HG03439 (cell line): ENCODE measurements at regions not wholly inside any gene's neighbourhood (a gene's known extent, or its start where the extent isn't known, plus 50 kb on each side); places are given as distances from the start of the nearest gene placed in this dataset.
"Not testable (repeated sequence)": the region's sequence is repeated elsewhere in the genome, so short reads cannot be mapped to it uniquely, and the experiment has no call there.

ENCODE experiments used
- ATAC-seq: cut with Tn5 transposase; IDR thresholded peaks from one replicate; pipeline ENCODE4 v1.9.1; 2021; ENCODE audit warnings: mild to moderate bottlenecking, moderate library complexity; ENCODE audit not compliant: unreplicated experiment

GRCh38 chr15:22134941-22135566 lies 54.7 kb downstream of the OR4M2 start:
- not testable (repeated sequence) for ATAC-seq

DNA sequence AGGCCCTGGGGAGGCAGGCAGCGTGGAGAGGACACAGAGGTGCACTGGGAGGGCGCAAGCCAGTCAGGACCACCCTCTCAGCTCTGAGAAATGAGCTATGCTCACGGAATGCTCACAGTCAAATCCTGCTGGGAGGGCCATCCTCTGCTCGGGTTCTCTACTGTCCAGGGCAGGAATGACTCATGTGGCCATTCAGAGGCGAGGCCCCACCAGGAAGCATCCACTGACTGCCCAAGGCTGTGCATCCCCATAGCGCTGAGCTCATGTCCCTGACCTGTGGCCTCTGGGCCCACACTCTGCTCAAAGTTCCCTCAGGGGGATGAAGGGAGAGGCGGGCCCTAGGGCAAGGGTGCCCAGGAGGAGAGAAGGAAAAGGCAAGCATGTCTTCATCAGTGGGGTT lies 57.2 kb downstream of the OR4M2 start:
- not testable (repeated sequence) for ATAC-seq

DNA sequence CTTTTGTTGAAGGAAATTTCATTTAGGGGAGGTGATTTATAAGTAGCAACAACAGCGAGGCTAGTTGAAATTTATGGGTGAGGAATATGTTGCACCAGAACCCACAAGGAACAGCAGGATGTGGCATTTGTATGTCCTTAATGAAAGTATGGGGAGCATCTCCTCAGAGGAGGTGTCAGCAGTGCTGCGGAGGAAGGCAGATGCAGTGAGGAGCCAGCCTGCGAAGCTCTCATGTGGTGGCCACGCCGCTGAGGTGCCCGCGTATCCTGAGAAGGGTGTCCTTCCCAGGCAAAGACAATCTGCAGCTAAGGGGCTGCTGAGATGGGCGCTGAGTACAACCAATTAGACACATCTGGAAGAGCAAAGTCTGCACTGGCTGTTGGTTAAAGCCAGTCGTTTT lies 60.8 kb downstream of the OR4M2 start:
- not testable (repeated sequence) for ATAC-seq

DNA sequence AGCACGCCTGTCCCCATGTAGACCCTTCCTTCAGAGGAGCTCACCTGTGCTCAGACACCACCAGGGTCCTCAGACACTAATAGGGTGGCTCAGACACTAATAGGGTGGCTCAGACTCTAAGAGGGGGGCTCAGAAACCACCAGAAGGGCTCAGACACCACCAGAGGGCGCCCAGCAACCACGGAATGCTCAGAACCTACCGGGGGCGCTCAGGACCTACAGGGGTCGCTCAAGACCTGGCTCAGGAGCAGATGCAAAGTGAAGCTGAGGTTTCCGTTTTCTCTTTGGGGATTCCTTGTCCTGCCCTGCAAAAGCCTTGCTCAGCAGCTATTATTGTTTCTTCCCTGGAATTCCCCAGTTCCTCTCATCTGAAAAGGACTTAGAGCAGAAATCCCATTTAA lies 67.8 kb downstream of the OR4M2 start:
- peak; percentile 98 for ATAC-seq

GRCh38 chr15:22158243-22158642 lies 77.9 kb downstream of the OR4M2 start:
- ATAC-seq: not testable (repeated sequence)

DNA sequence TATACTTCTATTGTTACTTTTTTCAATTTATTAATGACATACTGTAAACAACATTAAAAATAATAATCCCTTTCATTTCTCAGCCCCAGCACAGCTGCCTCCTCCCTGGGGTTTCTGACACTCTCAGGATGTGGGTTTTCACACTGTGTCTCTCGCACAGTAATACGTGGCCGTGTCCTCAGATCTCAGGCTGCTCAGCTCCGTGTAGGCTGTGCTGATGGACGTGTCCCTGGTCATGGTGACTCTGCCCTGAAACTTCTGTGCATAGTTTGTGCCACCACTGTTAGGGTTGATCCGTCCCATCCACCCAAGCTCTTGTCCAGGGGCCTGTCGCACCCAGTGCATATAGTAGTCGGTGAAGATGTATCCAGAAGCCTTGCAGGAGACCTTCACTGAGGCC lies 80.0 kb downstream of the OR4M2 start:
- peak; percentile 34 for ATAC-seq

DNA sequence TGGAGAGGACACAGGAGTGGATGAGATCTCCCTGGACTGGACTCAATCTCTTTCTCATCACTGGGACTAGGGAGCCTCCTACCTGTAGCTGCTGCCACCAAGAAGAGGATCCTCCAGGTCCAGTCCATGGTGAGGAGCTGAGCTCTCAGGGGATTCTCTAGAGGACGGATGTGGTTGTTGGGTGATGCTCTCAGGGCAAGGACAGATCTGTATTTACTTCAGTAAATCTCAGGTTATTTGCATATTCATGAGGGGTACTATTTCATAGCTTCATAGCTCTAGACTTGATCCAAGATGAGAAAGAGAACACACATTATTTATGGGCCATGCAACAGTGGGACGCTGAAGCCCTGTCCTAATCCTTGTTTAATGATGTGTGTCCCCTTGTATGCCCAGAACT lies 80.4 kb downstream of the OR4M2 start:
- peak; percentile 72 for ATAC-seq

DNA sequence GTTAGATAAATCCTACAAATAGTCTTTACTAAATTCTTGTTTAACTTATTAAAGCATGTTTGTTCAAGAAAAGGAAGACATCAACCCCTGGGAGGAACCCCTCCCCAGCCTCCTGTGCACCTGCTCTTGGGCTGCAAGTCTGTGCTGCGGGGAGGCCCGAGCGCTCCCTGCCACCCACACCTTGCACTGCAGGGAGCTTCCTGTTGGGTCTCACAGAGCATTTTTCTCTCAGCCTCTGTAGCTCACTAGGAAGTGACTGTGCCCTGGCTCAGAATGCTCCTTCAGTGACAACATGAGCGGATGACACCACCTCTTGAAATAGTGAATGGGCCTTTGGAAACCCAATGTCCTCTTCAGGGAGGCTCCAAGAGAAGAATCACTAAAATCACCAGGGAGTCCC lies 81.1 kb downstream of the OR4M2 start:
- ATAC-seq: peak; percentile 81

DNA sequence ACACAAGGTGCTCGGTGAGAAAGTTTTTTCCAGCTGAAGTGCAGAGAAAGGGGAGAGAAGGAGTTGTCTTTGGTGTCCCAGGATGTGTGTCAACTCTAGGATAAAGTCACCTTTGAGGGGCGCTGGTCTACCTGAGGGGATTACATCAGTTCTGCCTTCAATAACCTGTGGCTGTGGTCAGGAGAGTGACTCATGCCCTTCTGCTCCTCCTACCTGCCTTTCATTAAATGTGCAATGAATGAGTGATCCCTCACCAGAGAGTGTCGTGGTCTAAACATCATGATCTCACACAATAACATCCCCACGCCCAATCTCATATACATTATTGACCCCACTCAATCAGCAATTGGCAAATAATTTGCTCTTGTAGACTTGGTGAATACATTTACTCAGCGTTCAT lies 83.4 kb downstream of the OR4M2 start:
- ATAC-seq: not testable (repeated sequence)

DNA sequence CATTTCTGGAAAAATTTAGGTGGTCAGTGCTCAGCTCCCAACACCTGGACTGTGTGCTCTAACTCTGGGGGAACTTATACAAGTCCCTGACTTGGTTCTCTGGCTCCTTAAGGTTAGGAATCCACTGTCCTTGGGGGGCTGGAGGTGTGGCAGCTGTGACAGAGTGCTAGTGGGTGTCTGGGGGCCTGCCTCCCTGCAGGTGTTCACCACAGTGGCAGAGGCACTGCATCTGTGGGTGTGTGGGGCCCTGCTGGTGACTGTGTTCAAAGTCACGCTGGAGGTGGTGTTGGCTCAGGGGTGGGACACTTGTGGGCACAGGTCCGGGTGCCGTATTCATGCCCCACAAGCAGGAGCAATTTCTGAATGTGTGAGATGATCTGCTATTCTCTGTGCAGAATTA lies 87.2 kb downstream of the OR4M2 start:
- ATAC-seq: not testable (repeated sequence)

DNA sequence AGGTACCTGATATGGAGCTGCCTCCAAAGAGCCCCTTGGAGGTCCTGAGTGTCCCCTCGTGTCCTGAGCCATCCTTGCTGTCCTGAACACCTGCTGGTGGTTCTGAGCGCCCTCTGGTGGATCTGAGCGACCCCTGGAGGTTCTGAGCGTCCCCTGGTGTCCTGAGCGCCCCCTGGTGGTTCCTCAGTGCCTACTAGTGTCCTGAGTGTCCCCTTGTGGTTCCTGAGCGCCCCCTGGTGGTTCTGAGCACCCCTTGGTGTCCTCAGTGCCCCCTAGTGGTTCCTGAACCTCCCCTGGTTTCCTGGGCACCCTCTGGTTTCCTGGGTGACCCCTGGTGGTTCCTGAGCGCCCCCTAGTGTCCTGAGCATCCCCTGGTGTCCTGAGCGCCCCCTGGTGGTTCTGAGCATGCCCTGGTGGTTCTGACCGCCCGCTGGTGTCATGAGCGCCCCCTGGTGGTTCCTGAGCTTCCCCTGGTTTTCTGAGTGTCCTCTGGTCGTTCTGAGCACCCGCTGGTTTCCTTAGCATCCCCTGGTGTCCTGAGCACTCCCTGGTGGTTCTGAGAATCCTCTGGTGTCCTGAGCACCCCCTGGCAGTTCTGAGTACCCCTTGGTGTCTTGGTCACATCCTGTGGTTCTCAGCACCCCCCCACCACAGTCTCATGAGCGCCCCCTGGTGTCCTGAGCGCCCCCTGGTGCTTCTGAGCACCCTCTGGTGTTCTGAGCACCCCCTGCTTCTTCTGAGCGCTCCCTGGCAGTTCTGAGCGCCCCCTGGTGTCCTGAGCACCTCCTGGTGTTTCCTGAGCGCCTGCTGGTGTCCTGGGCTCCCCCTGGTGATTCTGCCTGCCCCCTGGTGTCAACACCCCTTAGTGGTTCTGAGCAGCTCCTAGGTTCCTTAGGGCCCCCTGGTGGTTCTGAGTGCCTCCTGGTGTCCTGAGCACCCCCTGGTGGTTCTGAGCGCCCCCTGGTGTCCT lies 93.0 kb downstream of the OR4M2 start:
- ATAC-seq: peak; percentile 84

- peak; percentile 60 for ATAC-seq
Observed at GRCh38 chr15:22174088-22174487, 93.8 kb downstream of the OR4M2 start.

DNA sequence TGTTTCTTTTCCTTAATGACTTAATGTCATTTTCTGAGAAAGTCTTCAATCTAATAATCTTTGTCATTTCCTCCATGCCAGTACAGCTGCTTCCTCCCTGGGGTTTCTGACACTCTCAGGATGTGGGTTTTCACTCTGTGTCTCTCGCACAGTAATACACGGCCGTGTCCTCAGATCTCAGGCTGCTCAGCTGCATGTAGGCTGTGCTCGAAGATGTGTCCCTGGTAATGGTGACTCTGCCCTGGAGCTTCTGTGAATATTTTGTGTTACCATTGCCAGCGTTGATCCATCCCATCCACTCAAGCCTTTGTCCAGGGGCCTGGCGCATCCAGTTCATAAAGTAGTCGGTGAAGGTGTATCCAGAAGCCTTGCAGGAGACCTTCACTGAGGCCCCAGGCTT lies 97.6 kb downstream of the OR4M2 start:
- not testable (repeated sequence) for ATAC-seq

DNA sequence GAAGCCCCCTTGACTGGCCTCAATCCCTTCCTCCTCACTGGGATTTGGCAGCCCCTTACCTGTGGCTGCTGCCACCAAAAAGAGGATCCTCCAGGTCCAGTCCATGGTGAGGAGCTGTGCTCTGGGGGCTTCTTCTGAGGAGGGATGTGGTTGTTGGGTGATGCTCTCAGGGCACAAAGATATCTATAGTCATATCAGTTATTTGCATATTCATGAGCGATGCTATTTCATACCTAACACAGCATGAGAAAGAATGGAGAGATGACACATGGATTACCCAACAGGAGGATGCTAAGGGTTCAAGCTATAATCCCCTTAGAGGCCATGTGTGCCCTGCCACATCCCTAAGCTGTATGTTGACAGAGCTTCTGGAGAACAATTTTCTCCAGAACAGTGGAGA lies 98.1 kb downstream of the OR4M2 start:
- ATAC-seq: not testable (repeated sequence)

DNA sequence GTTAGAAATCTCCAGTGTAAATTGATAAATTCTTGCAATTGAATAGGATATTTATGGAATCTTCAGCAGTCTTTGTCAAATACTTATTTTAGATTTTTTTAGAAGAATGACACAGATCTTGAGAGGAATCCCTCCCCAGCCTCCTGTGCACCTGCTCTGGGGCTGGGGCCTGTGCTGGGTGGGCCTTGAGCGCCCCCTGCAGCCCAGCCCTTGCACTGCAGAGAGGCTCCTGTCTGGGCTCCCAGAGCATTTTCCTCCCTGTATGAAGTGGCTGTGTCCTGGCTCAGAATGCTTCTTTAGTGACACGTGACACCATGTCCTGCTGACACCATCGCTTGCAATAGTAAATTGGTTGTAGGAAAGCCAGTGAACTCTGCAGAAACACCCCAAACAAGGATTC lies 98.7 kb downstream of the OR4M2 start:
- not testable (repeated sequence) for ATAC-seq

DNA sequence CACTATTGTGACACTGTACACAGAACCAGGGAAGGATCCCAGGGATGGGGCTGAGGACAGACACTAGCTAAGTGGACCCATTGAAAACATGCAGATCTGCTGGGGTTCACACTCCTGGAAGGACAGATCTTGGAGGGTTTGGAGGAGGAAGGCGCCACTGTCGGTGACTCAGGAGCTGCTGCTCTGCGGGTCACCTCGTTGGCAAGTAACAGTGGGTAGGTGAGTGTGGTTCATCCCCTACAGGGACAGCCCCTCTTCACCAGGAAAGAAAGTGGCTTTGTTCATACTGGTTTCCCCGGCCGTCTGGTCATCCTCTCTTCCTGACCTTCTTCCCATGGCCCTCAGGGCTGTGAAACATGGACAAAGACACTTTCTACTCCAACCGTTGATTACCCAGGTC lies 100.3 kb downstream of the OR4M2 start:
- not testable (repeated sequence) for ATAC-seq

DNA sequence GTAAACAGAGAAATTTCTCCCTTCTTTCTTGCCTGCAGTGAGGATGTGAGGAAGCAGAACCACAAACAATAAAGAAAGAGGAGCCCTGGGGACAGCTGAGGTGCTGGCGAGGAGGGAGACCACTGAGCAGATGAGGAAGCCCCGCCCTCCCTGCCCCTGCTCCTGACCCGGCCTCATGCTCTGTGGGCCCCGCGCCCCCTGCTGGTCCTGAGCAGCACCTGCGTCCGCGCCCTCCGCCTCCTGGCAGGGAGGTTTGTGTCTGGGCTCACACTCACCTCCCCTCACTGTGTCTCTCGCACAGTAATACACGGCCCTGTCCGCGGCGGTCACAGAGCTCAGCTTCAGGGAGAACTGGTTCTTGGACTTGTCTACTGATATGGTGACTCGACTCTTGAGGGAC lies 104.4 kb downstream of the OR4M2 start:
- not testable (repeated sequence) for ATAC-seq

- ATAC-seq: not testable (repeated sequence)
Observed at GRCh38 chr15:22186846-22187532, 106.7 kb downstream of the OR4M2 start.

DNA sequence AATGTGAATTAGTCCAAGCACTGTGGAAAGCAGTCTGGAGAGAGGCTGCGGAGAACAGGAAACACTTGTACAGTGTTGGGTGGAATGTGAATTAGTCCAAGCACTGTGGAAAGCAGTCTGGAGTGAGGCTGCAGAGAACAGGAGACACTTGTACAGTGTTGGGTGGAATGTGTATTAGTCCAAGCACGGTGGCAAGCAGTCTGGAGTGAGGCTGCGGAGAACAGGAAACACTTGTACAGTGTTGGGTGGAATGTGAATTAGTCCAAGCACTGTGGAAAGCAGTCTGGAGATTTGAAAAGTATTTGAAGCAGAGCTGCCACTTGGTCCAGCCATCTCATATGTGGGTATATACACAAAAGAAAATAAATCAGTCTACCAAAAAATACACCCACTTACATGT lies 111.5 kb downstream of the OR4M2 start:
- ATAC-seq: not testable (repeated sequence)

GRCh38 chr15:22194739-22195617 lies 114.7 kb downstream of the OR4M2 start:
- ATAC-seq: not testable (repeated sequence)
